HG03575 (cell line): ENCODE measurements at regions not wholly inside any gene's neighbourhood (a gene's known extent, or its start where the extent isn't known, plus 50 kb on each side); places are given as distances from the start of the nearest gene placed in this dataset.
"Not testable (repeated sequence)": the region's sequence is repeated elsewhere in the genome, so short reads cannot be mapped to it uniquely, and the experiment has no call there.

Experiments
- ATAC-seq: cut with Tn5 transposase; IDR thresholded peaks from one replicate; pipeline ENCODE4 v1.9.1; 2021; ENCODE audit not compliant: unreplicated experiment, insufficient number of reproducible peaks, low FRiP score; ENCODE audit errors: extremely low read depth

GRCh38 chr1:73701826-73702225, 496.1 kb downstream of the LRRIQ3 start:
- no peak for ATAC-seq

- ATAC-seq = no peak
These were observed 521.8 kb downstream of the LRRIQ3 start for GRCh38 chr1:73676186-73676585.

GRCh38 chr1:73674945-73675561, 522.9 kb downstream of the LRRIQ3 start:
- ATAC-seq = no peak

- ATAC-seq = no peak
These were observed 524.0 kb downstream of the LRRIQ3 start for GRCh38 chr1:73673971-73674370.

GRCh38 chr1:73671530-73671929, 526.4 kb downstream of the LRRIQ3 start:
- ATAC-seq = no peak

GRCh38 chr1:73667959-73668358, 530.0 kb downstream of the LRRIQ3 start:
- ATAC-seq = not testable (repeated sequence)

- ATAC-seq = no peak
These were observed 535.5 kb downstream of the LRRIQ3 start for GRCh38 chr1:73662526-73662925.

GRCh38 chr1:73659136-73659535, 538.8 kb downstream of the LRRIQ3 start:
- ATAC-seq = no peak

- no peak for ATAC-seq
These were observed 543.3 kb downstream of the LRRIQ3 start for GRCh38 chr1:73654714-73655113.

GRCh38 chr1:73644198-73644597, 553.8 kb downstream of the LRRIQ3 start:
- no peak for ATAC-seq

- no peak for ATAC-seq
These were observed 558.5 kb downstream of the LRRIQ3 start for GRCh38 chr1:73639494-73639893.

- ATAC-seq = no peak
These were observed 560.7 kb downstream of the LRRIQ3 start for GRCh38 chr1:73637264-73637663.

- ATAC-seq = no peak
These were observed 563.0 kb downstream of the LRRIQ3 start for GRCh38 chr1:73635021-73635420.

- ATAC-seq = no peak
These were observed 570.3 kb downstream of the LRRIQ3 start for GRCh38 chr1:73627723-73628122.

- ATAC-seq = no peak
These were observed 571.6 kb downstream of the LRRIQ3 start for GRCh38 chr1:73626326-73626725.

- no peak for ATAC-seq
These were observed 574.0 kb downstream of the LRRIQ3 start for GRCh38 chr1:73623946-73624345.

GRCh38 chr1:73617145-73617544, 580.8 kb downstream of the LRRIQ3 start:
- ATAC-seq = no peak

- no peak for ATAC-seq
These were observed 586.3 kb downstream of the LRRIQ3 start for GRCh38 chr1:73611681-73612080.

- no peak for ATAC-seq
These were observed 593.2 kb downstream of the LRRIQ3 start for GRCh38 chr1:73604739-73605138.

GRCh38 chr1:73604211-73604610, 593.8 kb downstream of the LRRIQ3 start:
- ATAC-seq = no peak

- ATAC-seq = no peak
These were observed 604.2 kb downstream of the LRRIQ3 start for GRCh38 chr1:73593804-73594203.
